H1 (cell line): ENCODE measurements at regions not wholly inside any gene's neighbourhood (a gene's known extent, or its start where the extent isn't known, plus 50 kb on each side); places are given as distances from the start of the nearest gene placed in this dataset.

Experiments
- CTCF ChIA-PET: fragments of 300-600 bp; sonication (Branson Sonifier 250); formaldehyde crosslinking; loops from one replicate; lab custom pipeline; 2021; ENCODE audit not compliant: partially characterized antibody; lab: Charles Lee
- POLR2A ChIA-PET: fragments of 300-600 bp; sonication (Branson Sonifier 250); formaldehyde crosslinking; loops from one replicate; lab custom pipeline; 2021; ENCODE audit warnings: inconsistent platforms; ENCODE audit not compliant: partially characterized antibody; lab: Charles Lee
- DNase-seq, 2 experiments: peaks; one replicate each; pipeline versions ENCODE4 v3.0.0 to v3.0.0-alpha.2; 2010 to 2022; ENCODE audit warnings: low spot score in 2 of 2, low read depth in 1 of 2, mixed read lengths in 1 of 2
- FAIRE-seq: peaks from 2 replicates; lab custom pipeline; 2011; peaks lifted over from hg19 to GRCh38; lab: Jason Lieb, UNC
- H2AFZ ChIP-seq: 2 replicates; pipeline ENCODE4 v1.8.1; 2012; ENCODE audit warnings: low read length, inconsistent platforms
- H2AK5ac ChIP-seq: 2 replicates; pipeline ENCODE4 v1.6.1; 2013; ENCODE audit warnings: low read depth, low read length
- H2BK120ac ChIP-seq: replicated peaks from 2 replicates; pipeline ENCODE3; 2013; ENCODE audit warnings: low read depth, low read length, inconsistent platforms
- H2BK12ac ChIP-seq: 2 replicates; pipeline ENCODE4 v1.6.1; 2013; ENCODE audit warnings: low read depth, low read length
- H2BK15ac ChIP-seq: 2 replicates; pipeline ENCODE4 v1.6.1; 2013; ENCODE audit warnings: low read length
- H2BK20ac ChIP-seq: 2 replicates; pipeline ENCODE4 v1.6.1; 2013; ENCODE audit warnings: low read length
- H2BK5ac ChIP-seq: 2 replicates; pipeline ENCODE4 v1.6.1; 2013; ENCODE audit warnings: low read depth, low read length
- H3K14ac ChIP-seq: 2 replicates; pipeline ENCODE4 v1.6.1; 2013; ENCODE audit warnings: inconsistent platforms; ENCODE audit not compliant: insufficient read length
- H3K18ac ChIP-seq: 2 replicates; pipeline ENCODE4 v1.6.1; 2013; ENCODE audit warnings: low read length; ENCODE audit errors: extremely low read depth
- H3K23ac ChIP-seq: 2 replicates; pipeline ENCODE4 v1.6.1; 2013; ENCODE audit warnings: inconsistent platforms; ENCODE audit not compliant: insufficient read length
- H3K23me2 ChIP-seq: 2 replicates; pipeline ENCODE4 v1.6.1; 2013; ENCODE audit warnings: low read depth, low read length
- H3K27ac ChIP-seq: 2 replicates; pipeline ENCODE4 v1.6.1; 2011; ENCODE audit warnings: low read depth, low read length, inconsistent platforms
- H3K27me3 ChIP-seq, 4 experiments: replicated peaks in 1 of 4; 1 replicate in 1 of 4; 2 replicates in 3 of 4; pipeline versions ENCODE4 v1.6.1 to v1.8.1; 2011 to 2013; ENCODE audit warnings: low read length in 3 of 4, mild to moderate bottlenecking in 3 of 4, inconsistent platforms in 2 of 4, mixed read lengths in 2 of 4, moderate library complexity in 1 of 4; ENCODE audit not compliant: control insufficient read depth in 3 of 4, insufficient read depth in 3 of 4; ENCODE audit errors: extremely low read depth in 1 of 4
- H3K36me3 ChIP-seq, 4 experiments: 2 replicates each; pipeline versions ENCODE4 v1.6.1 to v1.8.1; 2011 to 2013; ENCODE audit warnings: mild to moderate bottlenecking in 4 of 4, low read length in 3 of 4, moderate library complexity in 2 of 4, control low read depth in 1 of 4, inconsistent platforms in 1 of 4; ENCODE audit not compliant: insufficient read depth in 4 of 4, control insufficient read depth in 2 of 4
- H3K4ac ChIP-seq: replicated peaks from 2 replicates; pipeline ENCODE3; 2013; ENCODE audit warnings: low read length, low read depth, mixed read lengths, inconsistent platforms; ENCODE audit not compliant: insufficient read length
- H3K4me1 ChIP-seq, 4 experiments: replicated peaks in 1 of 4; 1 replicate in 1 of 4; 2 replicates in 3 of 4; pipeline versions ENCODE4 v1.6.1 to v1.8.1; 2011 to 2013; ENCODE audit warnings: low read length in 3 of 4, inconsistent platforms in 2 of 4, mixed read lengths in 1 of 4; ENCODE audit not compliant: insufficient read depth in 4 of 4, control insufficient read depth in 3 of 4
- H3K4me2 ChIP-seq, 2 experiments: 2 replicates each; pipeline versions ENCODE4 v1.6.1 to v1.8.1; 2011 to 2013; ENCODE audit warnings: low read depth in 2 of 2, low read length in 2 of 2, control low read depth in 1 of 2, inconsistent platforms in 1 of 2, mild to moderate bottlenecking in 1 of 2; ENCODE audit not compliant: insufficient read depth in 1 of 2
- H3K4me3 ChIP-seq, 4 experiments: fragments of 200-600, 300-600 bp in 1 of 4; sonication (generic), shearing (Covaris generic), sonication (Bioruptor Twin) in 1 of 4; 2 replicates each; pipeline versions ENCODE4 v1.5.1 to v1.8.1; 2011 to 2016; ENCODE audit warnings: low read length in 4 of 4, low read depth in 3 of 4, control low read depth in 2 of 4, inconsistent platforms in 2 of 4, mild to moderate bottlenecking in 2 of 4, mixed read lengths in 1 of 4, moderate library complexity in 1 of 4; ENCODE audit not compliant: insufficient read depth in 2 of 4; ENCODE audit errors: extremely low read depth in 1 of 4
- H3K56ac ChIP-seq: replicated peaks from 2 replicates; pipeline ENCODE3; 2013; ENCODE audit warnings: low read depth, mild to moderate bottlenecking, mixed read lengths, low read length, inconsistent platforms; ENCODE audit not compliant: insufficient read length
- H3K79me1 ChIP-seq: 2 replicates; pipeline ENCODE4 v1.6.1; 2013; ENCODE audit warnings: low read depth, low read length, control low read depth
- H3K79me2 ChIP-seq, 2 experiments: 2 replicates each; pipeline versions ENCODE4 v1.6.1 to v1.8.1; 2012 to 2013; ENCODE audit warnings: low read length in 2 of 2, mild to moderate bottlenecking in 2 of 2, inconsistent platforms in 1 of 2; ENCODE audit not compliant: insufficient read depth in 2 of 2, control insufficient read depth in 1 of 2
- H3K9ac ChIP-seq, 4 experiments: replicated peaks in 1 of 4; 1 replicate in 1 of 4; 2 replicates in 3 of 4; pipeline versions ENCODE4 v1.6.1 to v1.8.1; 2011 to 2013; ENCODE audit warnings: low read depth in 3 of 4, low read length in 3 of 4, control low read depth in 2 of 4, mild to moderate bottlenecking in 2 of 4, moderate library complexity in 2 of 4, inconsistent platforms in 1 of 4; ENCODE audit errors: extremely low read depth in 1 of 4
- H3K9me3 ChIP-seq, 2 experiments: 2 replicates each; pipeline versions ENCODE4 v1.6.1 to v1.8.1; 2012 to 2013; ENCODE audit warnings: mild to moderate bottlenecking in 2 of 2, moderate library complexity in 2 of 2, control low read depth in 1 of 2, inconsistent platforms in 1 of 2, low read depth in 1 of 2, low read length in 1 of 2, mixed read lengths in 1 of 2; ENCODE audit not compliant: insufficient read depth in 2 of 2
- H4K20me1 ChIP-seq, 2 experiments: replicated peaks in 1 of 2; 2 replicates each; pipeline versions ENCODE3 to v1.8.1; 2011 to 2013; ENCODE audit warnings: inconsistent platforms in 2 of 2, low read length in 2 of 2, mild to moderate bottlenecking in 1 of 2; ENCODE audit not compliant: insufficient read depth in 2 of 2, control insufficient read depth in 1 of 2
- H4K5ac ChIP-seq: 2 replicates; pipeline ENCODE4 v1.6.1; 2013; ENCODE audit warnings: low read length, low read depth, mixed read lengths, inconsistent platforms; ENCODE audit not compliant: insufficient read length
- H4K8ac ChIP-seq: 2 replicates; pipeline ENCODE4 v1.8.0; 2013; ENCODE audit warnings: mild to moderate bottlenecking, moderate library complexity, low read length, inconsistent platforms; ENCODE audit not compliant: insufficient read depth; ENCODE audit errors: extremely low read depth
- H4K91ac ChIP-seq: replicated peaks from 2 replicates; pipeline ENCODE3; 2013; ENCODE audit warnings: low read length, mixed read lengths, inconsistent platforms; ENCODE audit not compliant: insufficient read length
- ASH2L ChIP-seq: fragments of 200-600, 300-600 bp; sonication (generic); IDR thresholded peaks from one replicate; pipeline ENCODE4 v1.7.1; 2017; ENCODE audit warnings: low read length
- CBX5 ChIP-seq: fragments of 300-800, 300-1000 bp; sonication (generic); IDR thresholded peaks from 2 replicates; pipeline ENCODE4 v1.7.1; 2016; ENCODE audit warnings: antibody characterized with exemption, low read length, low read depth
- CEBPB ChIP-seq: IDR thresholded peaks from 2 replicates; pipeline ENCODE4 v1.6.1; 2012; ENCODE audit warnings: low read depth, low read length
- EGR1 ChIP-seq: IDR thresholded peaks from 2 replicates; pipeline ENCODE4 v1.6.1; 2011; ENCODE audit warnings: low read depth, low read length, borderline replicate concordance
- FOSL1 ChIP-seq: IDR thresholded peaks from 2 replicates; pipeline ENCODE4 v1.6.1; 2011; ENCODE audit warnings: mild to moderate bottlenecking, low read depth, low read length, moderate library complexity; ENCODE audit not compliant: insufficient read depth
- GABPA ChIP-seq: IDR thresholded peaks from 2 replicates; pipeline ENCODE4 v1.6.1; 2011; ENCODE audit warnings: mild to moderate bottlenecking, low read length, moderate library complexity, borderline replicate concordance; ENCODE audit not compliant: insufficient read depth
- KDM4A ChIP-seq: IDR thresholded peaks from one replicate; pipeline ENCODE4 v1.7.1; 2012; ENCODE audit warnings: low read depth, mild to moderate bottlenecking, moderate library complexity, low read length, inconsistent platforms; ENCODE audit not compliant: severe bottlenecking
- KDM5A ChIP-seq: fragments of 200-600 bp; IDR thresholded peaks from 2 replicates; pipeline ENCODE4 v1.7.1; 2012; ENCODE audit warnings: mild to moderate bottlenecking, low read length, inconsistent platforms, mixed read lengths
- POLR2AphosphoS5 ChIP-seq: IDR thresholded peaks from 2 replicates; pipeline ENCODE4 v1.6.1; 2011; ENCODE audit warnings: low read depth, low read length
- POU5F1 ChIP-seq: IDR thresholded peaks from 2 replicates; pipeline ENCODE4 v1.6.1; 2011; ENCODE audit warnings: low read depth, mild to moderate bottlenecking, low read length, moderate library complexity
- RBBP5 ChIP-seq: IDR thresholded peaks from 2 replicates; pipeline ENCODE4 v1.7.1; 2012; ENCODE audit warnings: low read depth, mild to moderate bottlenecking, inconsistent platforms, low read length, moderate library complexity, borderline replicate concordance
- RFX5 ChIP-seq: IDR thresholded peaks from 2 replicates; pipeline ENCODE4 v1.6.1; 2011; ENCODE audit warnings: low read depth, low read length, improper control_type of control experiment, borderline replicate concordance
- RNF2 ChIP-seq: fragments of 200-900, 300-1000 bp; sonication (generic); IDR thresholded peaks from 2 replicates; pipeline ENCODE4 v1.7.1; 2016; ENCODE audit warnings: borderline replicate concordance, low read depth, mild to moderate bottlenecking, antibody characterized with exemption, low read length; ENCODE audit not compliant: poor library complexity, severe bottlenecking; ENCODE audit errors: missing control alignments
- SIRT6 ChIP-seq: IDR thresholded peaks from one replicate; pipeline ENCODE4 v1.7.1; 2012; ENCODE audit warnings: low read length, inconsistent platforms
- SP1 ChIP-seq: IDR thresholded peaks from 2 replicates; pipeline ENCODE4 v1.6.1; 2011; ENCODE audit warnings: low read depth, low read length
- SP2 ChIP-seq: IDR thresholded peaks from 2 replicates; pipeline ENCODE4 v1.6.1; 2012; ENCODE audit warnings: mild to moderate bottlenecking, low read length, inconsistent platforms
- WGBS, 2 experiments: shearing (Covaris generic) in 1 of 2; methylation state at CpG; one replicate each; pipeline versions ENCODE4 v1.1.6 to v1.1.7; 2013 to 2015; ENCODE audit warnings: low lambda C conversion rate in 2 of 2, mixed read lengths in 2 of 2, inconsistent platforms in 1 of 2, low coverage in 1 of 2, missing lambda C conversion rate in 1 of 2; ENCODE audit not compliant: insufficient replicate concordance in 2 of 2, insufficient coverage in 1 of 2, insufficient read length in 1 of 2; ENCODE audit errors: extremely low coverage in 1 of 2, missing lambda C conversion rate in 1 of 2; 5-methylcytosine and 5-hydroxymethylcytosine counted together

DNA sequence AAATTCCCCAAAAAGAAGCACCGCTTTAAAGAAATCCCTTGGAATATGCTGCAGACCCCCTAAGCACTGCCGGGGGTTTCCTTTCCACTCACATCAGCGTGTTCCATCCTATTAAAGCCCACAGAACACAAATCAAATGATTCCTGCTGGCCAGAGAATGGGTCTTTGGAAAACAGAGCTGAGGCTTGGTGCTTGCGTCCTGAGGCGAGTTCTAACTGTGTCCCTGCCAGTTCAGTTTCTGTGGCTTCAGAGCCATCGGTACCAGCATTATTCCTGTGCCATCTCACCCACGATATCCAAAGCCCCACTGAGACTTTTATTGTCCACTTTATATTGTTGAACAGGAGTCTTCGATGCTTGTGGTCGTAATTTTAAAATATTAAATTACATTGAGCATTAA, 142.0 kb upstream of the SYT13 start:
- H2AFZ ChIP-seq, result no peak overlapping the region
- no peak overlapping the region for H4K5ac ChIP-seq
- no peak overlapping the region for H3K18ac ChIP-seq
- no peaks in the 10 kb centered on the region for H3K79me2 ChIP-seq
- POLR2A ChIA-PET, result no interaction called here
- H3K23me2 ChIP-seq, result no peaks in the 10 kb centered on the region
- CTCF ChIA-PET, result interaction anchor here (1.4 to 1.6 kb wide), 2 partner anchors 21 to 56 kb away, joined by 3 to 7 read pairs; no protein-coding TSS in a partner anchor
- H4K20me1 ChIP-seq, result no peaks in the 10 kb centered on the region
- H2BK15ac ChIP-seq, result no peak overlapping the region
- H3K27me3 ChIP-seq, result no peaks in the 10 kb centered on the region
- H3K9ac ChIP-seq, result no peak overlapping the region
- no peak overlapping the region for H3K23ac ChIP-seq
- H2BK5ac ChIP-seq, result no peak overlapping the region
- no peak overlapping the region for H2BK120ac ChIP-seq
- H2AK5ac ChIP-seq, result no peak overlapping the region
- no peak overlapping the region for H3K27ac ChIP-seq
- H3K4me2 ChIP-seq, result no peak overlapping the region
- H3K56ac ChIP-seq, result no peak overlapping the region
- no peak overlapping the region for H3K14ac ChIP-seq
- H4K91ac ChIP-seq, result no peak overlapping the region
- no peaks in the 10 kb centered on the region for H3K9me3 ChIP-seq
- FAIRE-seq (no peak), DNase-seq (no peak)
- no peak overlapping the region for H2BK20ac ChIP-seq
- H3K4me1 ChIP-seq, result peaks cover 0 to 8% (median 2%) of the 10 kb centered on the region in 4 experiments; a peak in 3 of 7 replicates
- H3K4me3 ChIP-seq, result no peak overlapping the region
- H2BK12ac ChIP-seq, result no peak overlapping the region
- WGBS, 2 experiments, result 92% methylated on average over 9 of the region's 9 CpGs; no CpG with 5 or more reads in 1 of the 2 experiments
- no peak overlapping the region for H3K4ac ChIP-seq
- H3K79me1 ChIP-seq, result no peaks in the 10 kb centered on the region
- no peak overlapping the region for H4K8ac ChIP-seq
- no peaks in the 10 kb centered on the region for H3K36me3 ChIP-seq
- no peak for TF ChIP-seq KDM5A
- TF ChIP-seq CBX5, result no peak
- no peak for TF ChIP-seq EGR1
- no peak for TF ChIP-seq SP2
- no peak for TF ChIP-seq GABPA
- TF ChIP-seq RNF2, result no peak
- TF ChIP-seq RBBP5, result no peak
- TF ChIP-seq KDM4A, result no peak
- TF ChIP-seq SIRT6, result no peak
- TF ChIP-seq FOSL1, result no peak
- TF ChIP-seq RFX5, result no peak
- TF ChIP-seq ASH2L, result no peak
- TF ChIP-seq POU5F1, result no peak
- TF ChIP-seq CEBPB, result no peak
- no peak for TF ChIP-seq POLR2AphosphoS5
- TF ChIP-seq SP1, result no peak
